Activated CD4-positive, alpha-beta T cell treated with anti-CD3 and anti-CD28 coated beads, Interleukin-2, Interleukin-6, amounts not matched to agents 100 ng/mL and 50 ng/mL, durations not matched to agents 16 hours and 8 hours (primary cell): ENCODE measurements at regions not wholly inside any gene's neighbourhood (a gene's known extent, or its start where the extent isn't known, plus 50 kb on each side); places are given as distances from the start of the nearest gene placed in this dataset.
A peak's percentile ranks its signal among the peaks of the same experiment; 100 is the strongest.
"Not testable (repeated sequence)": the region's sequence is repeated elsewhere in the genome, so short reads cannot be mapped to it uniquely, and the experiment has no call there.

Source experiments
- DNase-seq: peaks from one replicate; pipeline ENCODE4 v3.0.0-alpha.2; 2020

DNA sequence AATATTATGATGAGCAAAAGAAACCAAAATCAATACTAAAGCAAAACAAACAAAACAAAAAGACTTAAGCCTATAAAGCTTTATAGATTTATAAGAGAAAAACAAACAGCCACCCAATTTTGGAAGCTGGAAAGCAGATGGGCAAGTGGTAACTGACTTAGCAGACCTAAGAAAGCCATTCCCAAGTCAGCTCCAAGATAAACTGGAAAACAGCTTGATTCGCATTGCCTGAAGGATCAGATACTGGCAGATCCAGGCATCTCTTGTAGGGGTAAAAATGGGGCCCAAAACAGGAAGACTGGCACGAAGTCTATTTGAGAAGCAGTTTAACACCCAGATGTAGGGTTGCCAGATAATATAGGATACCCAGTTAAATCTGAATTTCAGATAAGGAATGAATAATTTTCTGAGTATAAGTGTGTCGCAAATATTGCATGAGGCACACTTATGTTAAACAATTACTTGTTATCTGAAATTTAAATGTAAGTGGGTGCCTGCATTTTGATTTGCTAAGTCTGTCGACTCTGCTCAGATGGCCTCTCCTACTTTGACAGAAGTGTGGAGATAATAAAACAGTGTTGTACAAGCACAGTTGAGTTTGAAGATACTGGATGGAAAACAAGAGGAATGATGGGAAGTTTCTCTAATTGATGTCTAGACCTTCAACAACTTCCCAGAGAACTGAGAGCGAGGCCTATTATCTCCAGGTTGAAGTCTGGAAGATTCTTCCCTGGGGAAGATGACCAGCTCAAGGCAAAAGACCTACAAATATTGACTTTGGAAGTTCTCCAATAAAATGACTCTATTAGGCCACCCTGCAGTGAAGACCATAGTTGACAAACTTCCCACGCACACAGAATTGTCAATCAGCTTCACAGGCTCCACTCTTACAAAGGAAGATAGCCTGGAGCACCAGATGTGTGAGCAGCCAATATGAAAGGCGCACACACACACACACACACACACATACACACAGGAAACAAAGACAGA lies 113.4 kb downstream of the FAM50B start:
- DNase-seq, result no peak

DNA sequence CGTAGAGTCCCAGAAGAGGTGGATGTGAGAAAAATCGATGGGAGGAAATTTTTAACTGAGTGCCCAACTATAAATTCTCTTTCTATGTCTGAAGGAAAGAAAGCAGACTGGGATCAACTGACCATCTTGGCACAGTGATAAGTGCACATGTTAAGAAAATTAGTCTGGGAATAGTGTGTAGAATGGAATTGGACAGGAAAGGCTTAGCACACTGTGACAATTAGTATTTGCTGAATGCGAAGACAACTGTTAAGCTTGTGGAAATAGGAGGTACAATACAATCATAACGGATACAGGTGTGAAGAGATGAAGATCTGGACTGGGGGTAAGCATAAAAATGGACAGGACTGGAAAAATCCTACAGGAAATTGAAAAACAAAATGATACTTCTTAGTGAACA lies 114.3 kb downstream of the FAM50B start:
- DNase-seq, result no peak

DNA sequence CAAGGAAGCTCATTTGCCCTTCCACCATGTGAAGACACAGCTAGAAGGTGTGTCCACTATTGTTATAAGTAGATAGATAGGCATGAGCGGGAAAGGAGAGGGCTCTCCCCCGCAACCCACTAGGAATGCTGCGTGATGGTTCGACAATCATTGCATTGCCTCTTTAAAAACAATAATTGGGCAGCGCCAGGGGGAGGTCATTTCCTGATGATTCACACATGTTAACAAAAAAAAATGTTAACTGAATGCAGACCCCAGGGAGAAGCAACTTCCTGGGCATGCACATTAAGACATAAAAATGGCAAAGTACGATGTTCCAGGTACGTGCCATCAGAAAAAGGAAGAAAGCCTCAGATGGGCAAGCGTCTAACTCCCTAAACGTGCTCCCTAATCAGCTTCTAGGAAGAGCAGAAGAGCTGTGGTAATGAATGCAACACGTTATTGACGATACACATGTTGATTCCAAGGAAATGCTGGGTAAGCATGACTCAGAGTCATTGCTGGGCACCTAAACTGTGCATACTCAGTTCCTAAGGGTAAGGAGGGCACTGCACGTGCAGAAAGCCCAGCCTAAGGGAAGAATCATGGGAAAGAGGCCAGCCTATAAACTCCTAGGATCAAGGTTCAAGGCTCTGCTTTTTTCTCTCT lies 113.7 kb downstream of the FAM217A start:
- no peak for DNase-seq

DNA sequence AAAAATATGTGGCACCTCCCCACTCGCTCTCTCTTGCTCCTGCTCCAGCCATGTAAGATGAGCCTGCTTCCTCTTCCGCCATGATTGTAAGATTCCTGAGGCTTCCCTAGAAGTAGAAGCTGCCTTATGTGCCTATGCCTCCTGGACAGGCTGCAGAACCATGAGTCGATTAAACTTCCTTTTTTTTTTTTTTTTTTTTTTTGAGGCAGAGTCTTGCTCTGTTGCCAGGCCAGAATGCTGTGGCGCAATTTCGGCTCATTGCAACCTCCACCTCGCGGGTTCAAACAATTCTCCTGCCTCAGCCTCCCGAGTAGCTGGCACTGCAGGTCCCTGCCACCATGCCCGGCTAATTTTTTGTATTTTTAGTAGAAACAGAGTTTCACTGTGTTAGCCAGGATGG lies 112.5 kb downstream of the FAM217A start:
- DNase-seq, result no peak

DNA sequence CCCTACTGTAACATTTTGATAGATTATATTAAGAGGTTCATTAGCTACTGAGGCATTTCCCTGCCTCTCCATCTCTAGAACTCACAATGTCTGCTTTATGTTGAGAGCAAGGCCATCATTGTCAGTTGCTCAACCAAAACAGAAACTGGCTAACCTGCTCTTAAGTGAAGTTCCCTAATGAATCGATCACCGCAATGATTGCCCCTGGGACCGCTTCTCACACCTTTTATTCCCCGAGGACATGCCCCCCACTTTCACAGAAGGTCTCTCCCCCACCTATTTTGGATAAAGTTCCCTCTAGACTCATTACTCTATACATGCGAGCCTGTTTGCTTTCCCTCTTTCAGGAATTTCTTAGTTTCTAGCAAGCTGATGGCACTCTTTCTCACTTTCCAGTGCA lies 108.8 kb downstream of the FAM217A start:
- no peak for DNase-seq

DNA sequence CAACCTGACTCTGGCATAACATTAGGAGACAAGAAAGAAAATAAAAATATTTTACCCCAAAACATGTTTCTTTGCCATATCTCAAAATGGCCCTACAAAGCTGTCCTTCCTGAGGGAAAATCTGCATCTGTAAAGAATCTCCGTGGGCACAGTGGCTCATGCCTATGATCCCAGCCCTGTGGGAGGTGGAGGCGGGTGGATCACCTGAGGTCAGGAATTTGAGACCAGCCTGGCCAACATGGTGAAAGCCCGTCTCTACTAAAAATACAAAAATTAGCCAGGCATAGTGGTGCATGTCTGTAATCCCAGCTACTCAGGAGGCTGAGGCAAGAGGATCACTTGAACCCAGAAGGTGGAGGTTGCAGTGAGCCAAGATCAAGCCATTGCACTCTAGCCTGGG lies 105.8 kb downstream of the FAM217A start:
- DNase-seq, result not testable (repeated sequence)

DNA sequence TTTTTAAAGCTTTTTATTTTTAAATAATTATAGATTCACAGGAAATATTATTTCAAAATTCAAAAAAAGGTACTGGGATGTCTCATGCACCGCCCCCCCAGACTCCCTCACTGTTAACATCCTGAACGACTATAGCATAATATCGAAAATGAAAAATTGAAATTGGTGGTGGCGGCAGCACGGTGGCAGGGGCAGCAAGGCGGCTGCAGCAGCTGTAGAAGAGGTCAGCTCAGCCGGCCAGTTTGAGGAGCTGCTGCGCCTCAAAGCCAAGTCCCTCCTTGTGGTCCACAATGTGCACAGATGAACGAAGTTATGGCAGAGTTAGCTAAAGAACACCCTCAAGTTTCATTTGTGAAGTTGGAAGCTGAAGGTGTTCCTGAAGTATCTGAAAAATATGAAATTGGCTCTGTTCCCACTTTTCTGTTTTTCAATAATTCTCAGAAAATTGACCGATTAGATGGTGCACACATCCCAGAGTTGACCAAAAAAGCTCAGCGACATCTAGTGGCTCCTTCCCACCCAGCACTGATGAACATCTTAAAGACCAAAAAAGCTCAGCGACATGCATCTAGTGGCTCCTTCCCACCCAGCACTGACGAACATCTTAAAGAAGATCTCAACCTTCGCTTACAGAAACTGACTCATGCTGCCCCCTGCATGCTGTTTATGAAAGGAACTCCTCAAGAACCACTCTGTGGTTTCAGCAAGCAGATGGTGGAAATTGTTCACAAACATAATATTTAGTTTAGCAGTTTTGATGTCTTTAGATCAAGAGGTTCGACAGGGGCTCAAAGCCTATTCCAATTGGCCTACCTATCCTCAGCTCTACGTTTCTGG lies 100.8 kb downstream of the FAM217A start:
- peak; percentile 60 for DNase-seq

- not testable (repeated sequence) for DNase-seq
Measured at GRCh38 chr6:3978966-3979365, 100.0 kb downstream of the FAM217A start.

DNA sequence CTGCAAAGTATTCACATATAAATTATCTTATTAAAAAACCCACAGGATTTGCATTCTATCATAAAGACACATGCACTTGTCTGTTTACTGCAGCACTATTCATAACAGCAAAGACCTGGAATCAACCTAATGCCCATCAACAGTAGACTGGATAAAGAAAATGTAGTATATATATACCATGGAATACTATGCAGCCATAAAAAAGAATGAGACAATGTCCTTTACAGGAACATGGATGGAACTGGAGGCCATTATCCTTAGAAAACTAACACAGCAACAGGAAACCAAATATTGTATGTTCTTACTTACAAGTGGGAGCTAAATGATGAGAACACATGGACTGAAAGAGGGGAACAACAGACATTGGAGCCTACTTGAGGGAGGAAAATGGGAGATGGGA lies 97.0 kb downstream of the FAM217A start:
- DNase-seq, result no peak

DNA sequence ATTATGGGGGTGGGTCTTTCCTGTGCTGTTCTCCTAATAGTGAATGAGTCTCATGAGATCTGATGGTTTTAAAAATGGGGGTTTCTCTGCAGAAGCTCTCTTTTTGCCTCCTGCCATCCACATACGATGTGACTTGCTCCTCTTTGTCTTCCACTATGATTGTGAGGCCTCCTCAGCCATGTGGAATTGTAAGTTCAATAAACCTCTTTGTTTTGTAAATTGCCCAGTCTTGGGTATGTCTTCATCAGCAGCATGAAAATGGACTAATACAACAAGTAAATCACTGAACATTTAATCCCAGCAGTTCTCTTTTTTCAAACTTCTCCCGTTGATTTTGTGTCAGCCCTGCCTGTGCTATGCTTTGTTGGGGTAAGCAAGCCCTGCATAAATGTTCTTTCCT lies 95.2 kb downstream of the FAM217A start:
- no peak for DNase-seq

GRCh38 chr6:3984494-3984893 lies 94.4 kb downstream of the FAM217A start:
- DNase-seq, result no peak

DNA sequence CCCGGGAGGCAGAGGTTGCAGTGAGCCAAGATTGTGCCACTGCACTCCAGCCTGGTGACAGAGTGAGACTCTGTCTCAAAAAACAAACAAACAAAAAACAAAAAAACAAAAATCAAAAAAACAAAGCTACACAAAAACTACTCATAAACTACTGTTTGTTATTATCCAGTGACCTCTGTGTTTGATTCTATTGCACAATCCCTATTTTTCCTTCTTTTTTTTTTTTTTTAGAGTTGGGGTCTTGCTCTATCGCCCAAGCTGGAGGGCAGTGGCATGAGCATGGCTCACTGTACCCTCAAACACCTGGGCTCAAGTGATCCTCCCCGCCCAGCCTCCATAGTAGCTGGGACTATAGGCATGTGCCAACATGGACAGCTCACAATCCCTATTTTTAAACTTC lies 92.7 kb downstream of the FAM217A start:
- no peak for DNase-seq

- DNase-seq, result no peak
Measured at GRCh38 chr6:3987053-3987452, 91.9 kb downstream of the FAM217A start.

DNA sequence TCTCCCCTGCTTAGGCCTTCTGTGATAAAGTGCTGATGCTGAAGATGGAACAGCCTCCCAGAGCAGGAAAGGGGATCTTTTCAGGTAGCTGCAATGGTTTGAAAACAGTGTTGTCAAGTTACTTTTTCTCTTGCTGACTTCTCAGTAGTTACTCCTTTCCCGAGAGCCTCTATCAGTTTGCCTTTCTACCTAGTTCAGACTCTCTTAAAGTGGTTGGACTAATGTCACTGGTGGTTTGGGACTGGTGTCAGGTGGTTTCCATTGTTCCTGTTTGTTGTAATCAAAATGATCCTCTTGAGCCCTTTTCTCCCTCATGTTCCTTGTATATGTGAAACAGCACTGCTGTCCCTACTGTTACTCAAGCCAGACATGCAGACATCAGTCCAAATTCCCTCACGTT lies 91.4 kb downstream of the FAM217A start:
- no peak for DNase-seq

DNA sequence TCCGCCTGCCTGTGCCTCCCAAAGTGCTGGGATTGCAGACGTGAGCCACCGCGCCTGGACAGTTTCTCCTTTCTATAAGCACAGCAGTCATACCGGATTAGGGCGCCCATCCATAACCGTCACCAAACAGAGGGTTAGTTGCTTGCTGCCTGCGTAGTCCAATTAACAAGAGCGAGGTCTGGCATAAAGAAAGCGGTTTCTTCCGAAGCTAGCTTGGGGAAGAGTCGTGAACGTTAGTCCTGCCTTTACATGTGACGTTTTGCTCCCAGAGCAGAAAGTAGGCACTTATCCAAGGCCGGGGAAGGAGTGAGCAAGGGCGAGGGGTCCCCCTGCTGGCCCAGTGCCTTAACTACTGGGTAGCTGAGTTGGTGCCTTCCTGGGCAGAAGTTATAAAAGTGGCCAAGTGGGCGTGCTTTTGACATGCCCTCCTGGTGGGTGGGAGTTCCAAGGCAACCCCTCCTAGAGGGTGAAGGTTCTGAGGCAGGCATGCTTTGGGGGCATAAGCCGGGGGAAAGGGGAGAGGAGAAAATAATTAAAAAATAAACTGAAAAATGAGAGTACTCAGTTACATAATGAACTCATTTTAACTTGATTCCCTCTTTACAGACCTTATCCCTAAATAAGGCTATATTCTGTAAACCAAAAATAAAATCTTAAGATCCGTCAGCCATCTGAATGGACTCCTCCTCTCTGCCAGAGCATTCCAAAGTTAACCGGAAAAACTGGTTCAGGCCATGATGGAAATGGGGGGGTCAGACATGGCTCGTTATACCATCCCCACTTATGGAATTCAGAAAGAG lies 88.0 kb downstream of the FAM217A start:
- peak; percentile 76 for DNase-seq

DNA sequence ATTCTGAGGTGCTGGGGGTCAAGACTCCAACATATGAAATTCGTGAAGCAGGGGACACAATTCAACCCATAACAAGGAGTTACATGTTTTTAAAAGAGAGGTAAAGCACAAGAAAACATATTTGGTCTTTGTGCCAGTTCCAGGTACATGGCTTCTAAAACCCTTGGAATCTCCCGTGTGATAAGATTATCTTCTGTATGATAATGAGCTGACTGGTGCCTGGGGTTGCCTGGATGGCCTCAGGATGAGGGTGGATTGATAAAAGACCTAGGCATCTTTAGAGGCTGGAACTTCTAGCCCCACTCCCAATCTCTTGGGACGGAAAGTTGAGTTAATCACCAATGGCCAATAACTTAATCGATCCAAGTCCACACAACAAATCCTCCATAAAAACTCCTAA lies 87.0 kb downstream of the FAM217A start:
- DNase-seq, result no peak

DNA sequence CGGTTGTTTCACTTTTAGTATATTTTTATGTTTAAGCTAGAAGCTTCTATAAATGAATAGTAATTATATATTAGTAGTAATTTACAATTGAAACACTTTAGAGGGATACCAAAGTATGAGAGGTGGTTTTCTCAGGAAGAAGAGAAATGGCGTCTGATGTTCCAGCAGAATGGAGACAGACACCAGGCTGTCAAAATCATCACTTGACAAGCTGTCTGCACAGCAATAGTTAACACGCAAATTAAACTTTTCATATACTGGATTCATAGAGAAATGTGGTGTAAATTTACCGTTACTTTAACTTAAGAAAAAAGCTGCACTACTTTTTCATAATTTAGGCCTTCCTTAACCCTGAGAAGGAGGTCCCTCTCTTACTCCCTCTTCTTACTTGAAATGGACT lies 82.6 kb downstream of the FAM217A start:
- DNase-seq, result no peak

GRCh38 chr6:3997177-3997770 lies 81.7 kb downstream of the FAM217A start:
- no peak for DNase-seq

DNA sequence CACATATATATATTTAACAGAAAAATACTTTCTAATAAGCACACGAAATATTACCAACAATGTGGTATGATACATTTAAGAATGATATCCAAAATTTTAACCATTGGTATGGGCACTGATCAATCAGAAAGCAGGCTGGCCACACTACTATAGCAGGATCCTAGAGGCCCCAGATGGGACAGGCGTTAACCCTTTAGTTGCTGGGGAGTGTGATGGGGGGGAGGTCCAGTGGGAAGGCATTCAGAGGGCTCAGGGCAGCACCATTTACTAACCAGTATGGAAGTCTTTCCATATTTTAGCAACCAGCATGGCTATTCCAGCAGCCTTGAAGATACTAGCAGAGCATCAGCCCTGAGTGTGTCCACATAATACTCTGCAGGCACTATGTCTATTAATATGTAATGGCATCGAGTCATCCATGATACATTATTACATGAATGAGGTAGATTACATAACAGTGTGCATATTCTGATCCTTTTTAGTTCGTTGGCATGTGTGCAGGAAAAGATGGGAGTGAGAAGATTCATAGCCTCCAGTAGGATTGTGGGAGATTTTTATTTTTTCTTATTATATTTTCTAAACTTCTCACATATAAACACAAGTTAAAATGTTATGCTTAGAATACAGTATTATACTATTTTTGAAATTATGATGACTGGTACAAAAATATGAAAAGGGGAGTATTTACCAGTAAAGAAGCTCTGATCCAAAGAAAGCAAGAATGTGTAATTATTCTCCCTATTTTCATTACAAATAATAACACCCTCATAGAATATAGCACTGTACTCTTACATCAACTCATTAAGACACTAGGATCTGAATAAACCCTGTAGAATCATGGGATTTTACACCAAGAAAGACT lies 78.9 kb downstream of the FAM217A start:
- no peak for DNase-seq

- no peak for DNase-seq
Measured at GRCh38 chr6:4004249-4004648, 74.7 kb downstream of the FAM217A start.
